ENCODE measurements at regions not wholly inside any gene's neighbourhood (a gene's known extent, or its start where the extent isn't known, plus 50 kb on each side); places are given as distances from the start of the nearest gene placed in this dataset.

GRCh38 chr2:128560718-128561117 lies 242.1 kb upstream of the HS6ST1 start:
- 93 to 95% methylated on average over 4 of the region's 4 CpGs for WGBS, 2 donors
- intact Hi-C loops (cut with DNase I), result no loop called here
- no peaks in the 10 kb centered on the region for H3K4me1 ChIP-seq
- H3K36me3 ChIP-seq, result no peaks in the 10 kb centered on the region
- no peak for ATAC-seq
- DNase-seq, result no peak
- H3K9me3 ChIP-seq, result no peaks in the 10 kb centered on the region
- H3K27me3 ChIP-seq, result no peaks in the 10 kb centered on the region
- FAIRE-seq, result no peak
- H3K4me3 ChIP-seq, result no peak overlapping the region
- no peak for TF ChIP-seq CTCF (IDR thresholded peaks at IDR 0.05)
- no peak overlapping the region for H3K27ac ChIP-seq

- intact Hi-C loops (cut with DNase I), result no loop called here
- FAIRE-seq (no peak), DNase-seq (no peak)
Measured at GRCh38 chr2:128562471-128563347, 244.0 kb upstream of the HS6ST1 start.

GRCh38 chr2:128563348-128563687 lies 244.7 kb upstream of the HS6ST1 start:
- no peak overlapping the region for H3K27ac ChIP-seq
- no peaks in the 10 kb centered on the region for H3K4me1 ChIP-seq
- H3K36me3 ChIP-seq, result no peaks in the 10 kb centered on the region
- no peaks in the 10 kb centered on the region for H3K9me3 ChIP-seq
- intact Hi-C loops (cut with DNase I), result no loop called here
- H3K4me3 ChIP-seq, result no peak overlapping the region
- ATAC-seq (peak in 3 of 4 donors; percentile 70 to 80 (median 71)), FAIRE-seq (no peak), DNase-seq (peak in 1 of 6 donors; percentile 17)
- TF ChIP-seq CTCF (IDR thresholded peaks at IDR 0.05), result no peak
- no peaks in the 10 kb centered on the region for H3K27me3 ChIP-seq
- 85 to 89% methylated on average over 4 of the region's 4 CpGs for WGBS, 2 donors

More at GRCh38 chr2:128562471-128563347, 244.0 kb upstream of the HS6ST1 start:
- Histone ChIP-seq H3K27me3 (no peaks in the 10 kb centered on the region), H3K4me1 (no peaks in the 10 kb centered on the region), H3K4me3 (no peak overlapping the region), H3K9me3 (no peaks in the 10 kb centered on the region), H3K27ac (no peak overlapping the region), H3K36me3 (no peaks in the 10 kb centered on the region)
- peak in 1 of 4 donors; percentile 25 for ATAC-seq
- 85 to 92% methylated on average over 7 of the region's 7 CpGs for WGBS, 2 donors
- TF ChIP-seq CTCF (IDR thresholded peaks at IDR 0.05), result no peak

GRCh38 chr2:128564131-128564530 lies 245.5 kb upstream of the HS6ST1 start:
- FAIRE-seq (no peak), ATAC-seq (no peak), DNase-seq (no peak)
- intact Hi-C loops (cut with DNase I), result no loop called here
- no peaks in the 10 kb centered on the region for H3K4me1 ChIP-seq
- no peaks in the 10 kb centered on the region for H3K9me3 ChIP-seq
- no peak overlapping the region for H3K4me3 ChIP-seq
- 97 to 98% methylated on average over 4 of the region's 4 CpGs for WGBS, 2 donors
- H3K36me3 ChIP-seq, result no peaks in the 10 kb centered on the region
- H3K27ac ChIP-seq, result no peak overlapping the region
- no peak for TF ChIP-seq CTCF (IDR thresholded peaks at IDR 0.05)
- no peaks in the 10 kb centered on the region for H3K27me3 ChIP-seq

- no peak for ATAC-seq
- no peaks in the 10 kb centered on the region for H3K4me1 ChIP-seq
- FAIRE-seq, result no peak
- TF ChIP-seq CTCF (IDR thresholded peaks at IDR 0.05), result no peak
- H3K4me3 ChIP-seq, result no peak overlapping the region
- H3K36me3 ChIP-seq, result no peaks in the 10 kb centered on the region
- no peaks in the 10 kb centered on the region for H3K9me3 ChIP-seq
- H3K27me3 ChIP-seq, result no peaks in the 10 kb centered on the region
- no peak for DNase-seq
- 73% methylated on average over 6 of the region's 6 CpGs for WGBS, 2 donors
- intact Hi-C loops (cut with DNase I), result no loop called here
- H3K27ac ChIP-seq, result no peak overlapping the region
Measured at GRCh38 chr2:128564551-128564950, 245.9 kb upstream of the HS6ST1 start.

Measured in pancreas (tissue), 10 donors.